Choroid plexus epithelial cell (primary cell): ENCODE measurements at regions not wholly inside any gene's neighbourhood (a gene's known extent, or its start where the extent isn't known, plus 50 kb on each side); places are given as distances from the start of the nearest gene placed in this dataset.

Experiments used
- DNase-seq: peaks from one replicate; pipeline ENCODE4 v3.0.0-alpha.2; 2010; ENCODE audit warnings: low read depth
- H3K4me3 ChIP-seq: 2 replicates; pipeline ENCODE4 v1.5.1; 2011; ENCODE audit warnings: low read depth, mild to moderate bottlenecking, control low read depth, low read length, moderate library complexity
- TF ChIP-seq, protein P1 (sequence below): conservative IDR thresholded peaks from 2 replicates; pipeline ENCODE4 v1.5.1; 2011; ENCODE audit warnings: low read depth, mild to moderate bottlenecking, control low read depth, inconsistent platforms, low read length, moderate library complexity

DNA sequence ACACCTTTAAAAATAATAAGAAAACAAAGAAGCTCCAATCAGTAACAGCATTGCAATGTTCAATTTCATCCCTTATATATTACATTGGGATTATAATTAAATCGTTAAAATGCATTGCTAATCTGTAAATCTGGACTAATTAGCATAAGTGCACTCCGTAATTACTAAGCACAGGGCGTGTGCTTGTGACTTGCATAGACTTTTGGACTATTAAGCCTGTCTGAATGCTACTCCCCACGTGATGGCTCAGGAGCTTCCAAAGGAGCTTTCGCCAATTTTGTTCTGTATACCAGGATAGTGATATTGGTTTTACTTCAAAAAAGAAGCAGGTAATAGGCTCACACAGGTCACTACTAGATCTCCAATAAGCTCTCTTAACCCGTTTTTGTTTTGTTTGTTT is 497.1 kb downstream of the SMARCA1 start:
- DNase-seq, result no peak
- H3K4me3 ChIP-seq, result no peak overlapping the region
- TF ChIP-seq, protein P1, sequence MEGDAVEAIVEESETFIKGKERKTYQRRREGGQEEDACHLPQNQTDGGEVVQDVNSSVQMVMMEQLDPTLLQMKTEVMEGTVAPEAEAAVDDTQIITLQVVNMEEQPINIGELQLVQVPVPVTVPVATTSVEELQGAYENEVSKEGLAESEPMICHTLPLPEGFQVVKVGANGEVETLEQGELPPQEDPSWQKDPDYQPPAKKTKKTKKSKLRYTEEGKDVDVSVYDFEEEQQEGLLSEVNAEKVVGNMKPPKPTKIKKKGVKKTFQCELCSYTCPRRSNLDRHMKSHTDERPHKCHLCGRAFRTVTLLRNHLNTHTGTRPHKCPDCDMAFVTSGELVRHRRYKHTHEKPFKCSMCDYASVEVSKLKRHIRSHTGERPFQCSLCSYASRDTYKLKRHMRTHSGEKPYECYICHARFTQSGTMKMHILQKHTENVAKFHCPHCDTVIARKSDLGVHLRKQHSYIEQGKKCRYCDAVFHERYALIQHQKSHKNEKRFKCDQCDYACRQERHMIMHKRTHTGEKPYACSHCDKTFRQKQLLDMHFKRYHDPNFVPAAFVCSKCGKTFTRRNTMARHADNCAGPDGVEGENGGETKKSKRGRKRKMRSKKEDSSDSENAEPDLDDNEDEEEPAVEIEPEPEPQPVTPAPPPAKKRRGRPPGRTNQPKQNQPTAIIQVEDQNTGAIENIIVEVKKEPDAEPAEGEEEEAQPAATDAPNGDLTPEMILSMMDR, result no peak

DNA sequence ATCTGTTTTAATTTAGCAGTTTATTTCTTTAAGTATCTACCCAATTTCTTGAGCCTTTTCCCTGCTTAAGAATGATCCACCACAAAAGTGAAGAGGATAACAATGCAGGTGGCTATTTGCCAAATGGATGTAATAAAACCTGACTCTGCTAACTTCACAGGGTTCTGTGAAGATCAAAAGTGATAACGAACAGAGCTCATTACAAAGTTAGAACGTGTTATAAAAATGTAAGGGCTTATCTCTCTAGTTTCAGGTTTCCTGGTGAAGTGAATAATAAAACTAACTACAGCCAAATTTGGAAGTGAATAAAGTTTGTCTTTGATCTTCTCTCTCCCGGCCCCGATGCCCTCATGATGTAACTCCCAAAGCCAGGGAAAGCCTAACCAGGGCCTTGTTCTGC is 497.9 kb downstream of the SMARCA1 start:
- H3K4me3 ChIP-seq, result no peak overlapping the region
- TF ChIP-seq, protein P1, result no peak
- DNase-seq, result no peak

DNA sequence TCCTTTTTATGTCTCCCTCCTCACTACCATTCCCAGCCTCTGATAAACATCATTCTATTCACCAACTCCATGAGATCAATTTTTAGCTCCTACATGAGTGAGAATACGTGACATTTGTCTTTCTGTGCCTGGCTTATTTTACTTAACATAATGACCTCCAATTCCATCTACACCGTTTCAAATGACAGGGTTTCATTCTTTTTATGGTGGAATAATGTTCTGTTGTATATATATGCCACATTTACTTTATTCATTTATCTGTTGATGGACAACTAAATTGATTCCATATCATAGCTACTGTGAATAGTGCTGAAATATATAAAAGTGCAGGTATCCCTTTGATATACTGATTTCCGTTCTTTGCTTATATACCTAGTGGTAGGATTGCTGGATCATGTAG is 503.9 kb downstream of the SMARCA1 start:
- no peak overlapping the region for H3K4me3 ChIP-seq
- no peak for DNase-seq
- TF ChIP-seq, protein P1, result no peak

DNA sequence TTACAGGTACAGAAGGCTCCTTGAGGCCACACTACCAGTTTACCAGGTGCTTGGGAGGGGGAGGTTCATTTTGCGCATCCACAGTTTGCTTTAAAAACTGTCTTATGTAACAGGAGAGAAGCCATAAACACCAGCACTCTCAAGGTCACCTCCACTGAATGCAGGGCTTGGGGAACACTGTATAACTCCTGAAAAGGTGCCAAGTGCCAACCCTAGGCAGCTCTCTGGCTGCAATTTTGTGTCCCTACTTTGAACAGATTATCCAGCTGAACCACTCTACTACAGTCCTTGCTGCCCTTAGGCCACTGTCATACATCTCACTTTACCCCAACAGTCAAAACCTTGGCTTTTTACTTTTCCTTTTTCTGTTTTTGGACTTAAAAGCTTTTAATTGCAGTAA is 507.9 kb downstream of the SMARCA1 start:
- DNase-seq, result no peak
- TF ChIP-seq, protein P1, result no peak
- H3K4me3 ChIP-seq, result no peak overlapping the region

DNA sequence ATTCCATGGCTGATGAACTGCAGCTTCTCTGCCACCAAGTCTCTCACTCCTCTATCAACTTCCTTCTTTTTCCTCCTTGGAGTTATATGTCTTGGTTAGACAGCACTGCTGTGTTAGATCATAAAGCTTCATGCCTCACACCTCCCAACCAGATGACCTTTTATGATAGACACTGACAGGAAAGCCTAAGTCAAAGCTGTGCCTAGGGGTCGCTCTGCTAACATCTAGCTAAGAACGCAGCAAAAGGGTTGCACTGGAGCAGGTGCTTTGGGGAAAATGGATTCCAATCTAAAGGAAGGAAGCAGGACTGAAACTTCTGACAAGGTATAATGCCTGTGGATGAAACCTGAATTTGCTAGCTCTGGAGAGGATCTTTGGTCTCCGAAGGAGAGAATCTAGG is 509.7 kb downstream of the SMARCA1 start:
- TF ChIP-seq, protein P1, result no peak
- DNase-seq, result no peak
- no peak overlapping the region for H3K4me3 ChIP-seq

DNA sequence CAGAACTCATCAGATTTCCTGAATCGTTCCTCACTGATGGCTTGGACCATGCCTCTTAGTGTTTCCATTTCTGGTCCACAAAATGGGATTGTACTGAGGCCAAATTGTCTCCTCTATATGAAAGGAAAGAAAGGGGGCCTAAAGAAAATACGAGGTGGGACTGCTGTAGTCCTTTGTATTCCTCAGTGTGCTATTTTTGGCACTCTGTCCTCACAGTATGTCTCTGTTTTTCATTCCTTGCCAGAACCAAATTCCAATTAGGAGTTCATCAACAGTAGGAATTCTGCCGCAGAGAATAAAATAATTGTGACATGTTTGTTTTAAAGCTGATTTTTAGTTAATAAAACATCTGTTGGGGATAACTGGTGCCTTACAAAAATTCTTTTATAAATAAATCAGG is 515.7 kb downstream of the SMARCA1 start:
- H3K4me3 ChIP-seq, result no peak overlapping the region
- no peak for DNase-seq
- TF ChIP-seq, protein P1, result no peak

DNA sequence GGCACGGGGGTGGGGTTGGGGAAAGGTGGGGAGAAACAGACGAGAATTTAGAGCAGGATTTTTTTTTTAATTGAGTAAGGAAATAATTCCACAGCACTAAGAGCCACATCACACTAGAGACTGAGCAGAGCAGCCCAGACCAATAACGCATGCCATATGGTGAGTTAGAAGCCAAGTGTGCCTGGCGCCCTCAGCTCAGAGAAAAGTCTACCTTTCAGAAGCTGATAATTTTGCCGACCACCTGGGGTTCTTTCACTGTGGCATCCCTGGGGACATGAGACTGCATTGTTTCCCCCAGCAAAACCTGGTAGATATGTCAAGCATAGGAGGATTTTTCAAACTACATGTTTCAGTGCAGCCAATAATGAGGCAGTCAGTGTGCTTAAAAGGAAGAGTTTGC is 516.8 kb downstream of the SMARCA1 start:
- no peak overlapping the region for H3K4me3 ChIP-seq
- TF ChIP-seq, protein P1, result no peak
- no peak for DNase-seq
